ENCODE measurements at regions not wholly inside any gene's neighbourhood (a gene's known extent, or its start where the extent isn't known, plus 50 kb on each side); places are given as distances from the start of the nearest gene placed in this dataset.

GRCh38 chr13:21965095-21965494, 294.2 kb downstream of the FGF9 start:
- DNase-seq (ENCODE audit: low read depth): no peak

GRCh38 chr13:21966014-21966413, 295.1 kb downstream of the FGF9 start:
- no peak for DNase-seq (ENCODE audit: low read depth)

DNA sequence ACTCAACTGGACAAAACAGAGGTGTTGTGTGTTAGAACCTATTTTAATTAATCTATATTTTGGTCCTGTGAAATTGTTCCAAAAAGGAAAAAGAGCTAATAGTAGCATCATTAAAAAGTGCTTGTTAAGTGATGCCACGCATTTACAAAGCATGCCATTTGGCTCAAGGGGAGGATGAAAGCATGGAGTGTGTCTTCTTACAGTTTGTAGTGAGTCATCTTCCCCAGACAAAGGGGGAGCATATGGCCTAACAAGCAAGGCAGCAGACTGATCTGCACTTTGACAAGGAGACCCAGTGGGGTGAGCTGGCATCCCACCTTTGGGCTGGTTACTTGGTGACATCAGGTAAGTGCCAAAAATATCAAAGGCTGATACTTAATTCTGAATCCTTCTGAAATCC, 297.0 kb downstream of the FGF9 start:
- no peak for DNase-seq (ENCODE audit: low read depth)

GRCh38 chr13:21970172-21970571, 299.3 kb downstream of the FGF9 start:
- DNase-seq (ENCODE audit: low read depth): no peak

- DNase-seq (ENCODE audit: low read depth): no peak
Measured at GRCh38 chr13:21970918-21971317, 300.0 kb downstream of the FGF9 start.

DNA sequence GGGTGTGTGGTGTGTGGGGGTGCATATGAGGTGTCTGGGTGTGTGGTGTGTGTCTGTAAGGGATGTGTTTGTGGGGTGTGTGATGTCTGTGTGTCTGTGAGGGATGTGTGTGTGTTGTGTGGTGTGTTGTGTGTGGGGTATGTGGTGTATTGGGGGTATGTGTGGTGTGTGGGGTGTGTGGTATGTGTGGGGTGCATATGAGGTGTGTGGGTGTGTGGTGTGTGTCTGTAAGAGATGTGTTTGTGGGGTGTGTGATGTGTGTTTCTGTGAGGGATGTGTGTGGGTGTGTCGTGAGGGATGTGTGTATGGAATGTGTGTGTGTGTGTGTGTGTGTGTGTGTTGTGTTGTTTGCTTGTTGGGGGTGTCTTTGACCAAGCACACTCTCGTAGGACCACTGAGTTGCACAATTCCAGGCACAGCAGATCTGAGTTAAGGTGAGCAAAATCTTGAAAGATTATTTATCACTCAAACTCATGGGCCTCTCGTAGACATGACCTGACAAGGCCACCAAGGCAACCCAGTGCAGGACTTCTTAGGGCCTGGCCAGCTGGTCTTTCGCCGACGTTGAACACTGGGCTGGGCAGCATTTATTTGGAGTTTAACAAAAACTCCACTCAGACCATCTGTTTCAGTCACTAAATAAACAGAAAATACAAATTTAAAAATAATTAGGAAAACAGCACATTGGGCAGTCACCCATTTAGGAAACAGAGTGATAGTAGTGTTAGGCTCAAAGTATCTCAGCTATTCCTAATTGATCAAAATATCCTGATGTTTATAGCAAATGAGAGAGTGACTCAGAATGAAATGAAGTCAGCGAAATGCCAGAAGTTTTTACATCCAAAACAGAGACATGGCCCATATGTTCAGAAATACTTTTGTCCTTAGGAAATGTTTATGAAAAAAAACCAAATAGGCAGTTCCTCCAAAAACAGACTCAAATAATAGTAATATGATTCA, 301.1 kb downstream of the FGF9 start:
- DNase-seq (ENCODE audit: low read depth): no peak

DNA sequence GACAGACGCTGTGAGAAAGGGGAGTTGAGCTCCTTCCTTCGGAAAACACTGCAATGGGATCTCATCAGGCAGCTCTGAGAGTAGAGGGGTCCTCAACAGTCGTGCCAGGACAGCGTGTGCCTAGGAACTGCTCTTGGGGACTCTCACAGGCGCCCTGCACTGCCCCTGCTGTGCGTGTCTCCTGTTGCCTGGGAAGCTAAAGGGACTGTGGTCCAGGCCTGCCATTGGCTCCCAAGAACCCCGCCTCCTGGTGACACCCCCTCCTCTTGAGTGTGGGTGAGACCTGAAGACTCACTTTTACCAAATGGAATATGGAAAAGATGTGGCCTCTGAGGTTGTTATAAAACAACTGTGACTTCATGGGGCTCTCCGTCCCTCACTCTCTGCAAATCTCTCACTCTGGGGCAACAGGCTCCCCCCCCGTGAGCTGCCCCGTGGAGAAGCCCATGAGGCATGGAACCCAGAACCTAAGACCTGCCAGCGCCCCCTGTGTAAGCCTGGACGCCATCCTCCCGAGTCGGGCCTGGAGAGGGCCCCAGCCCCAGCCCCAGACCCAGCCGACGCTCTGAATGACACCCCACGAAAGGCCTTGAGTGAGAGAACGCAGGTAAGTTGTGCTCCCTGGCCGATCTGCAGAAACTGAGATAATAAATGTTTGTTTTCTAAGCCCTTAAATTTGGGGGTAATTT, 302.7 kb downstream of the FGF9 start:
- DNase-seq (ENCODE audit: low read depth): no peak

DNA sequence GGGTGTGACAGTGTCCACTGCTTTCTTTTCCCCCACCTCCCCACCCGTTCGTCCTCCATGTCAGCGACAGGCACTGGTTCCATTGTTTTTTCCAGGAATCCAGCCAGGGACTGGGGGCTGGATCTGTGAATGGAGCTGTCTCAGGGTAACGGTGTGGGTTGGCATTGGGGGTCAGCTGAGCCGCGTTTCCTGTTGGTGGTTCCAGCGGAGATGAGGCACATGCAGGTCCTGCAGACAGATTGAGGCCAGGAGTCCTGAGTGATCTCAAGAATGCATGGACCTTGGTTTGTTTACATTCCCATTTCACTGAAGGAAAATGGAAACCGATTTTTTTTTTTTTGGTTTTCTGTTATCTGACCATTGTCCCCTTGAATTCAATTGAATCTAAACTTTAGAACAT, 303.9 kb downstream of the FGF9 start:
- DNase-seq (ENCODE audit: low read depth): no peak

DNA sequence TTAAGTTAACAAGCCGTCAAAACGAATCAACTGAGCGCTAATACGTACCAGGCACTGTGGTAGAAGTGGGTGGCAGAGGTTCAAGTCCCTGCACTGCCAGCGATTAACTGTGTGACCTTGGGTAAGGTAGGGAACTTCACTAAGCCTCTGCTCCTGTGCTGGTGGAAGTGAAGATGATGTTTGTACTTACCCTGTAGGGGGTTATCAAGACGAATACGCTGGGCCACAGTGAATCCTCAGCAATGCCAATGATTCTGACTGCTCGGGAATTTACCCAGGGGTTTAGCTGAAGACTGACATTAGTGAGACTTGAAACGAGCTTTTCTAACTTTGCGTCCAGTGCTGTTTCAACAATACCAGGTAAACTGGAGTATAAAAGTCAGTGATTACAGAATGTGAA, 305.3 kb downstream of the FGF9 start:
- DNase-seq (ENCODE audit: low read depth): no peak

- DNase-seq (ENCODE audit: low read depth): no peak
Measured at GRCh38 chr13:21979161-21979806, 308.4 kb downstream of the FGF9 start.

GRCh38 chr13:21980049-21980448, 309.2 kb downstream of the FGF9 start:
- DNase-seq (ENCODE audit: low read depth): no peak

GRCh38 chr13:21984156-21984555, 313.3 kb downstream of the FGF9 start:
- DNase-seq (ENCODE audit: low read depth): no peak

GRCh38 chr13:21986602-21987001, 315.7 kb downstream of the FGF9 start:
- DNase-seq (ENCODE audit: low read depth): no peak

DNA sequence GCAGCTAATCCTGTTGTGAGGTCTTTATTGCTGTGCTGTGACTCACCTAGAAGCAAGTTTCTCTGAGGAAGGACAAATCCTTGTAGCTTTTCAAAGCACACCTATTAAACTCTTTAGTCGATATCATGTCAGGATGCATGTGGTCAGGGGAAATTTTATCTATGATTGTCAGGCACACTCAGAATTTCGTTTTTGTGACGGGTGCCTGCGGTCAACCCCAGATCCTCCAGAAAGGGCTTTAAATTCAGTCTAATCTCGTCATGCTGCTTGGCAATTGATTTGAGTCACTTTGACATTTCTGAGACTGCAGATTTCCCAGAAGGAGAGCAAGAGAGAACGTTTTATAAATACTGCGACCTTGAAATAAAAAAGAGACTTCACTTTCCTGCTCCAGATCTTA, 316.9 kb downstream of the FGF9 start:
- DNase-seq (ENCODE audit: low read depth): no peak

GRCh38 chr13:21988624-21989023, 317.8 kb downstream of the FGF9 start:
- DNase-seq (ENCODE audit: low read depth): no peak

DNA sequence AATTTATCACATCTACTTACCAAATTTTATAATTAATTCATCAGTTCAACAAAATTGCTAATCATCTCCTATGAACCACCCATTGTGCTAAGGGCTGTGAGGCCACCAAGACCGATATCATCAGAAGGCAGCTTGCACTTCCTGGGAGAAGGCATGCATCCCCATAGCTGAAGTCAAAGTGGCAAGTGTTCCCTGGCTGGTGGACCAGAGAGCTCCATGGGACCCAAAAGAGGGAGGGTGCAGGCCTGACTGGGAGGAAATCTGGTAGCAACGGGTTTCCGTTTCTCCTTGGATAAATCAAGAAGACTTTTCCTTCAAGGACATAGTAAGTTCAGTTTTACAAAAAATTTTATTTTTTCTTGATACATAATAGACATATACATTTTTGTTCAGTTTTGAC, 325.2 kb downstream of the FGF9 start:
- no peak for DNase-seq (ENCODE audit: low read depth)

DNA sequence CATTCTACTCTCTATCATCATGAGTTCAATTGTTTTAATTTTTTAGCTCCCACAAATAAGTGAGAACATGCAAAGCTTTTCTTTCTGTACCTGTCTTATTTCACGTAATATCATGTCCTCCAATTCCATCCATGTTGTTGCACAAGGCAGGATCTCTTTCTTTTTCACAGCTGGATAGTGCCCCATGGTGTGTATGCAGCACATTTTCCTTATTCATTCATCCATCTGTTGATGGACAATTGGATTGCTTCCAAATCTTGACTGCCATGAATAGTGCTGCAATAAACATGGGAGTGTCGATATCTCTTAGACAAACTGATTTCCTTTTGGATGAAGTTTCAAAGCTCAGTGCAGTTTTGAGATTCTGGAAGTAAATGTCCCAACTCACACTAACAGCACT, 326.9 kb downstream of the FGF9 start:
- no peak for DNase-seq (ENCODE audit: low read depth)

- no peak for DNase-seq (ENCODE audit: low read depth)
Measured at GRCh38 chr13:21998279-21998990, 327.6 kb downstream of the FGF9 start.

DNA sequence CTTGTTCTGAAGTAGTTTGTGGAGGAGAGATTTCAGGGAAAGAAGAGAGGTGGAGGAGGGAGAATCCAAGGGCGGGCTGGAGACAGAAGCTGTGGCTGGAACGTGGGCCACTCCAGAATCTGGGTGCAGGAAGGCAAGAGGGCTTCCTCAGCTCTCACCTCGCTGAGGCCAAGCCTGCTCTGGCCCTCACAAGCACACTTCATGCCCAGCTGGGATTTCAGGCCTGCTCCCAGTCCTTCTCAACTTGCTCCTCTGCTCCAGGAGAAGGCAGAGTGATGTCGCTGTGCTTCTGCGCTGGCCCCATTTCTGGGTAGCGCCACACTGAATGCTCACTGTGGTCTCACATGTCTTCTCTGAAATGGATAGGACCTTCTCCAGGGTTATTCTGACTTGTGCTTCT, 328.8 kb downstream of the FGF9 start:
- DNase-seq (ENCODE audit: low read depth): no peak

DNA sequence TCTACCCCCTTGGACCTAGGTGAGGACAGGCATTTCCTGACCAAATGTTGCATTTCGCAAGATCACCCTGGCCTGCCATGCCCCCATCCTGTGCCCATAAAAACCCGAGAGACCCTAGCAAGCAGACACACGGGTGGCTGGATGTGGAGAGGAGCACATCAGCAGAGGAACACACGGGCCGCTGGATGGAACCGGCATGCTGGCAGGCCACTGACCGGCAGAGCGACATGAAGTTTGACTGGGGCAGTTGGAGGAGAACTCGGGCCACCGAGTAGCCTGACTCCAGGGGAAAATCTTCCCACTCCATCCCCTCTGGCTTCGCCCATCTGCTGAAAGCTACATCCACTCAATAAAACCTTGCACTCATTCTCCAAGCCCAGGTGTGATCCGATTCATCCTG, 329.3 kb downstream of the FGF9 start:
- no peak for DNase-seq (ENCODE audit: low read depth)

GRCh38 chr13:22001336-22001735, 330.5 kb downstream of the FGF9 start:
- DNase-seq (ENCODE audit: low read depth): no peak

- no peak for DNase-seq (ENCODE audit: low read depth)
Measured at GRCh38 chr13:22002893-22003292, 332.0 kb downstream of the FGF9 start.

Data from activated T-cell treated with anti-CD3 and anti-CD28 coated beads for 24 hours (primary cell).